ENCODE measurements at regions not wholly inside any gene's neighbourhood (a gene's known extent, or its start where the extent isn't known, plus 50 kb on each side); places are given as distances from the start of the nearest gene placed in this dataset.

DNA sequence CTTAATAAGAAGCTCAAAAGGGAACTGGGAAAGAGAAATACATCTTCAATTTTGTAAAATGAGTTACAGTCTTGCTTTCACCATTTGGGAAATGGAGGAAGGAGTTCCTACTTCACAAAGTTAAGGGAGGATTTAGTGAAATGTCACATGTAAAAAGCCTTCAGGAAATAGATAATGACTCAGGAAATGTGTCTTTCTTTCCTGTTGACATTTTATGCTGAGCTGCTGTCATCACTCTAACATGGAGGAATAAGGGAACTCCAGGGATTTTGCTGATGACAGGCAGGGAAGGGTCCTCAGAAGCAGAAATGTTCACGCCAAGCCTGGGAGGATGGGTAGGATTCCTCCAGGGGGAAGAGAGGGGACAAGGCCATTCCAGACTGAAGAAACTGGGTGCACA is 251.1 kb downstream of the USP46 start (continued):
- no peak for TF ChIP-seq HDAC6 (IDR thresholded peaks at IDR 0.05; ENCODE audit: low read depth, low read length)
- TF ChIP-seq SP2 (IDR thresholded peaks at IDR 0.05; ENCODE audit: low read length) = no peak
- TF ChIP-seq CHD1 (IDR thresholded peaks at IDR 0.05; ENCODE audit: low read depth, low read length) = no peak
- TF ChIP-seq POU5F1 (IDR thresholded peaks at IDR 0.05; ENCODE audit: low read depth, low read length) = no peak
- TF ChIP-seq POLR2A (IDR thresholded peaks at IDR 0.05; ENCODE audit: control extremely low read depth in 1 of 2, low read depth in 2 of 2, low read length in 2 of 2) = no peak

Data from H1 (cell line).